Hematopoietic multipotent progenitor cell (in vitro differentiated cells): ENCODE measurements at regions not wholly inside any gene's neighbourhood (a gene's known extent, or its start where the extent isn't known, plus 50 kb on each side); places are given as distances from the start of the nearest gene placed in this dataset.
"Not testable (repeated sequence)": the region's sequence is repeated elsewhere in the genome, so short reads cannot be mapped to it uniquely, and the experiment has no call there.

ENCODE experiments used
- DNase-seq, 3 donors: peaks; one replicate each; pipeline ENCODE4 v3.0.0-alpha.2; 2011 to 2015; ENCODE audit warnings: low read depth in 2 of 3, low spot score in 2 of 3

- DNase-seq = no peak
Observed at GRCh38 chr12:91640021-91640420, 457.4 kb upstream of the DCN start.

- DNase-seq = no peak
Observed at GRCh38 chr12:91639327-91639726, 456.7 kb upstream of the DCN start.

GRCh38 chr12:91637789-91638624 lies 455.4 kb upstream of the DCN start:
- DNase-seq = no peak

- DNase-seq = no peak
Observed at GRCh38 chr12:91636721-91637120, 454.1 kb upstream of the DCN start.

GRCh38 chr12:91634386-91634713 lies 451.7 kb upstream of the DCN start:
- DNase-seq = not testable (repeated sequence)

- DNase-seq = no peak
Observed at GRCh38 chr12:91633734-91634357, 451.2 kb upstream of the DCN start.

GRCh38 chr12:91633206-91633605 lies 450.6 kb upstream of the DCN start:
- no peak for DNase-seq

GRCh38 chr12:91632042-91632786 lies 449.6 kb upstream of the DCN start:
- no peak for DNase-seq

GRCh38 chr12:91630596-91631293 lies 448.1 kb upstream of the DCN start:
- DNase-seq = no peak

- no peak for DNase-seq
Observed at GRCh38 chr12:91630083-91630482, 447.5 kb upstream of the DCN start.

GRCh38 chr12:91629440-91629839 lies 446.8 kb upstream of the DCN start:
- DNase-seq = no peak

GRCh38 chr12:91628656-91629055 lies 446.0 kb upstream of the DCN start:
- DNase-seq = no peak

- no peak for DNase-seq
Observed at GRCh38 chr12:91627225-91627624, 444.6 kb upstream of the DCN start.

- no peak for DNase-seq
Observed at GRCh38 chr12:91622981-91623380, 440.4 kb upstream of the DCN start.

- DNase-seq = no peak
Observed at GRCh38 chr12:91622037-91622436, 439.4 kb upstream of the DCN start.

- DNase-seq = no peak
Observed at GRCh38 chr12:91620992-91621391, 438.4 kb upstream of the DCN start.

GRCh38 chr12:91620422-91620821 lies 437.8 kb upstream of the DCN start:
- no peak for DNase-seq

- no peak for DNase-seq
Observed at GRCh38 chr12:91618281-91618680, 435.7 kb upstream of the DCN start.

GRCh38 chr12:91617818-91618217 lies 435.2 kb upstream of the DCN start:
- DNase-seq = no peak

- DNase-seq = no peak
Observed at GRCh38 chr12:91616416-91616815, 433.8 kb upstream of the DCN start.

GRCh38 chr12:91613223-91613779 lies 430.7 kb upstream of the DCN start:
- DNase-seq = no peak
